ENCODE measurements at regions not wholly inside any gene's neighbourhood (a gene's known extent, or its start where the extent isn't known, plus 50 kb on each side); places are given as distances from the start of the nearest gene placed in this dataset.

GRCh38 chr17:14417336-14417735 is 116.5 kb downstream of the HS3ST3B1 start:
- TF ChIP-seq CREB1 (IDR thresholded peaks at IDR 0.05) (no peak), BRCA1 (IDR thresholded peaks at IDR 0.05; ENCODE audit: low read depth, low read length) (no peak), MAX (IDR thresholded peaks at IDR 0.05) (no peak), POLR2A (IDR thresholded peaks at IDR 0.05; ENCODE audit: control extremely low read depth in 1 of 2, low read depth in 2 of 2, low read length in 2 of 2) (no peak), SP2 (IDR thresholded peaks at IDR 0.05; ENCODE audit: low read length) (no peak), CTCF (IDR thresholded peaks at IDR 0.05; ENCODE audit: control extremely low read depth in 1 of 3, insufficient read depth in 1 of 3, low read depth in 1 of 3, low read length in 3 of 3) (no peak), HDAC6 (IDR thresholded peaks at IDR 0.05; ENCODE audit: low read depth, low read length) (no peak), POLR2AphosphoS5 (IDR thresholded peaks at IDR 0.05; ENCODE audit: low read depth, low read length) (no peak), SUZ12 (IDR thresholded peaks at IDR 0.05; ENCODE audit: low read length) (no peak)

All from H1 (cell line).